H1 (cell line): ENCODE measurements at regions not wholly inside any gene's neighbourhood (a gene's known extent, or its start where the extent isn't known, plus 50 kb on each side); places are given as distances from the start of the nearest gene placed in this dataset.

ENCODE experiments used
- CTCF ChIA-PET: fragments of 300-600 bp; sonication (Branson Sonifier 250); formaldehyde crosslinking; loops from one replicate; lab custom pipeline; 2021; ENCODE audit not compliant: partially characterized antibody; lab: Charles Lee
- POLR2A ChIA-PET: fragments of 300-600 bp; sonication (Branson Sonifier 250); formaldehyde crosslinking; loops from one replicate; lab custom pipeline; 2021; ENCODE audit warnings: inconsistent platforms; ENCODE audit not compliant: partially characterized antibody; lab: Charles Lee
- DNase-seq, 2 experiments: peaks; one replicate each; pipeline versions ENCODE4 v3.0.0 to v3.0.0-alpha.2; 2010 to 2022; ENCODE audit warnings: low spot score in 2 of 2, low read depth in 1 of 2, mixed read lengths in 1 of 2
- FAIRE-seq: peaks from 2 replicates; lab custom pipeline; 2011; peaks lifted over from hg19 to GRCh38; lab: Jason Lieb, UNC
- H2AFZ ChIP-seq: 2 replicates; pipeline ENCODE4 v1.8.1; 2012; ENCODE audit warnings: low read length, inconsistent platforms
- H2AK5ac ChIP-seq: 2 replicates; pipeline ENCODE4 v1.6.1; 2013; ENCODE audit warnings: low read depth, low read length
- H2BK120ac ChIP-seq: replicated peaks from 2 replicates; pipeline ENCODE3; 2013; ENCODE audit warnings: low read depth, low read length, inconsistent platforms
- H2BK12ac ChIP-seq: 2 replicates; pipeline ENCODE4 v1.6.1; 2013; ENCODE audit warnings: low read depth, low read length
- H2BK15ac ChIP-seq: 2 replicates; pipeline ENCODE4 v1.6.1; 2013; ENCODE audit warnings: low read length
- H2BK20ac ChIP-seq: 2 replicates; pipeline ENCODE4 v1.6.1; 2013; ENCODE audit warnings: low read length
- H2BK5ac ChIP-seq: 2 replicates; pipeline ENCODE4 v1.6.1; 2013; ENCODE audit warnings: low read depth, low read length
- H3K14ac ChIP-seq: 2 replicates; pipeline ENCODE4 v1.6.1; 2013; ENCODE audit warnings: inconsistent platforms; ENCODE audit not compliant: insufficient read length
- H3K18ac ChIP-seq: 2 replicates; pipeline ENCODE4 v1.6.1; 2013; ENCODE audit warnings: low read length; ENCODE audit errors: extremely low read depth
- H3K23ac ChIP-seq: 2 replicates; pipeline ENCODE4 v1.6.1; 2013; ENCODE audit warnings: inconsistent platforms; ENCODE audit not compliant: insufficient read length
- H3K23me2 ChIP-seq: 2 replicates; pipeline ENCODE4 v1.6.1; 2013; ENCODE audit warnings: low read depth, low read length
- H3K27ac ChIP-seq: 2 replicates; pipeline ENCODE4 v1.6.1; 2011; ENCODE audit warnings: low read depth, low read length, inconsistent platforms
- H3K27me3 ChIP-seq, 4 experiments: replicated peaks in 1 of 4; 1 replicate in 1 of 4; 2 replicates in 3 of 4; pipeline versions ENCODE4 v1.6.1 to v1.8.1; 2011 to 2013; ENCODE audit warnings: low read length in 3 of 4, mild to moderate bottlenecking in 3 of 4, inconsistent platforms in 2 of 4, mixed read lengths in 2 of 4, moderate library complexity in 1 of 4; ENCODE audit not compliant: control insufficient read depth in 3 of 4, insufficient read depth in 3 of 4; ENCODE audit errors: extremely low read depth in 1 of 4
- H3K36me3 ChIP-seq, 4 experiments: 2 replicates each; pipeline versions ENCODE4 v1.6.1 to v1.8.1; 2011 to 2013; ENCODE audit warnings: mild to moderate bottlenecking in 4 of 4, low read length in 3 of 4, moderate library complexity in 2 of 4, control low read depth in 1 of 4, inconsistent platforms in 1 of 4; ENCODE audit not compliant: insufficient read depth in 4 of 4, control insufficient read depth in 2 of 4
- H3K4ac ChIP-seq: replicated peaks from 2 replicates; pipeline ENCODE3; 2013; ENCODE audit warnings: low read length, low read depth, mixed read lengths, inconsistent platforms; ENCODE audit not compliant: insufficient read length
- H3K4me1 ChIP-seq, 4 experiments: replicated peaks in 1 of 4; 1 replicate in 1 of 4; 2 replicates in 3 of 4; pipeline versions ENCODE4 v1.6.1 to v1.8.1; 2011 to 2013; ENCODE audit warnings: low read length in 3 of 4, inconsistent platforms in 2 of 4, mixed read lengths in 1 of 4; ENCODE audit not compliant: insufficient read depth in 4 of 4, control insufficient read depth in 3 of 4
- H3K4me2 ChIP-seq, 2 experiments: 2 replicates each; pipeline versions ENCODE4 v1.6.1 to v1.8.1; 2011 to 2013; ENCODE audit warnings: low read depth in 2 of 2, low read length in 2 of 2, control low read depth in 1 of 2, inconsistent platforms in 1 of 2, mild to moderate bottlenecking in 1 of 2; ENCODE audit not compliant: insufficient read depth in 1 of 2
- H3K4me3 ChIP-seq, 4 experiments: fragments of 200-600, 300-600 bp in 1 of 4; sonication (generic), shearing (Covaris generic), sonication (Bioruptor Twin) in 1 of 4; 2 replicates each; pipeline versions ENCODE4 v1.5.1 to v1.8.1; 2011 to 2016; ENCODE audit warnings: low read length in 4 of 4, low read depth in 3 of 4, control low read depth in 2 of 4, inconsistent platforms in 2 of 4, mild to moderate bottlenecking in 2 of 4, mixed read lengths in 1 of 4, moderate library complexity in 1 of 4; ENCODE audit not compliant: insufficient read depth in 2 of 4; ENCODE audit errors: extremely low read depth in 1 of 4
- H3K56ac ChIP-seq: replicated peaks from 2 replicates; pipeline ENCODE3; 2013; ENCODE audit warnings: low read depth, mild to moderate bottlenecking, mixed read lengths, low read length, inconsistent platforms; ENCODE audit not compliant: insufficient read length
- H3K79me1 ChIP-seq: 2 replicates; pipeline ENCODE4 v1.6.1; 2013; ENCODE audit warnings: low read depth, low read length, control low read depth
- H3K79me2 ChIP-seq, 2 experiments: 2 replicates each; pipeline versions ENCODE4 v1.6.1 to v1.8.1; 2012 to 2013; ENCODE audit warnings: low read length in 2 of 2, mild to moderate bottlenecking in 2 of 2, inconsistent platforms in 1 of 2; ENCODE audit not compliant: insufficient read depth in 2 of 2, control insufficient read depth in 1 of 2
- H3K9ac ChIP-seq, 4 experiments: replicated peaks in 1 of 4; 1 replicate in 1 of 4; 2 replicates in 3 of 4; pipeline versions ENCODE4 v1.6.1 to v1.8.1; 2011 to 2013; ENCODE audit warnings: low read depth in 3 of 4, low read length in 3 of 4, control low read depth in 2 of 4, mild to moderate bottlenecking in 2 of 4, moderate library complexity in 2 of 4, inconsistent platforms in 1 of 4; ENCODE audit errors: extremely low read depth in 1 of 4
- H3K9me3 ChIP-seq, 2 experiments: 2 replicates each; pipeline versions ENCODE4 v1.6.1 to v1.8.1; 2012 to 2013; ENCODE audit warnings: mild to moderate bottlenecking in 2 of 2, moderate library complexity in 2 of 2, control low read depth in 1 of 2, inconsistent platforms in 1 of 2, low read depth in 1 of 2, low read length in 1 of 2, mixed read lengths in 1 of 2; ENCODE audit not compliant: insufficient read depth in 2 of 2
- H4K20me1 ChIP-seq, 2 experiments: replicated peaks in 1 of 2; 2 replicates each; pipeline versions ENCODE3 to v1.8.1; 2011 to 2013; ENCODE audit warnings: inconsistent platforms in 2 of 2, low read length in 2 of 2, mild to moderate bottlenecking in 1 of 2; ENCODE audit not compliant: insufficient read depth in 2 of 2, control insufficient read depth in 1 of 2
- H4K5ac ChIP-seq: 2 replicates; pipeline ENCODE4 v1.6.1; 2013; ENCODE audit warnings: low read length, low read depth, mixed read lengths, inconsistent platforms; ENCODE audit not compliant: insufficient read length
- H4K8ac ChIP-seq: 2 replicates; pipeline ENCODE4 v1.8.0; 2013; ENCODE audit warnings: mild to moderate bottlenecking, moderate library complexity, low read length, inconsistent platforms; ENCODE audit not compliant: insufficient read depth; ENCODE audit errors: extremely low read depth
- H4K91ac ChIP-seq: replicated peaks from 2 replicates; pipeline ENCODE3; 2013; ENCODE audit warnings: low read length, mixed read lengths, inconsistent platforms; ENCODE audit not compliant: insufficient read length
- BACH1 ChIP-seq: IDR thresholded peaks from 2 replicates; pipeline ENCODE4 v1.6.1; 2012; ENCODE audit warnings: low read length, improper control_type of control experiment
- CHD1 ChIP-seq: IDR thresholded peaks from 2 replicates; pipeline ENCODE4 v1.6.1; 2012; ENCODE audit warnings: low read depth, low read length, improper control_type of control experiment
- SAP30 ChIP-seq: fragments of 300-600 bp; sonication (generic); IDR thresholded peaks from 2 replicates; pipeline ENCODE4 v1.7.1; 2012; ENCODE audit warnings: low read length, moderate library complexity, mild to moderate bottlenecking, inconsistent platforms; ENCODE audit not compliant: insufficient read depth, insufficient replicate concordance
- SP1 ChIP-seq: IDR thresholded peaks from 2 replicates; pipeline ENCODE4 v1.6.1; 2011; ENCODE audit warnings: low read depth, low read length
- TAF7 ChIP-seq: optimal IDR thresholded peaks from 2 replicates; pipeline ENCODE3; 2011; ENCODE audit warnings: low read depth, mild to moderate bottlenecking, inconsistent platforms, low read length, moderate library complexity, borderline replicate concordance

GRCh38 chr5:164998142-164998541 lies 1492.7 kb downstream of the MAT2B start:
- Histone ChIP-seq H2BK15ac (no peak overlapping the region), H2AK5ac (no peak overlapping the region), H3K4me2 (no peak overlapping the region), H3K27me3 (no peaks in the 10 kb centered on the region), H3K18ac (no peak overlapping the region), H3K9ac (no peak overlapping the region), H2BK12ac (no peak overlapping the region)
- POLR2A ChIA-PET = no interaction called here
- no peak for FAIRE-seq
- TF ChIP-seq SAP30 (no peak), CHD1 (no peak), BACH1 (no peak), TAF7 (no peak), SP1 (no peak)
- TF ChIP-seq, all 59 proteins: peak for 0
- H3K4me3 ChIP-seq = no peak overlapping the region
- no peaks in the 10 kb centered on the region for H3K79me2 ChIP-seq
- H2AFZ ChIP-seq = no peak overlapping the region
- no peak overlapping the region for H2BK5ac ChIP-seq
- no peak overlapping the region for H3K4ac ChIP-seq
- no peak overlapping the region for H2BK20ac ChIP-seq
- CTCF ChIA-PET = interaction anchor here (0.8 to 1.2 kb wide), 2 partner anchors 11 to 38 kb away, joined by 3 read pairs; no protein-coding TSS in a partner anchor
- H4K20me1 ChIP-seq = no peaks in the 10 kb centered on the region
- DNase-seq = no peak
- H3K9me3 ChIP-seq = no peaks in the 10 kb centered on the region
- no peak overlapping the region for H4K5ac ChIP-seq
- H4K8ac ChIP-seq = no peak overlapping the region
- no peak overlapping the region for H3K27ac ChIP-seq
- H2BK120ac ChIP-seq = no peak overlapping the region
- H3K14ac ChIP-seq = no peak overlapping the region
- no peaks in the 10 kb centered on the region for H3K4me1 ChIP-seq
- no peak overlapping the region for H3K23ac ChIP-seq
- H3K56ac ChIP-seq = no peak overlapping the region
- H3K23me2 ChIP-seq = no peaks in the 10 kb centered on the region
- H3K79me1 ChIP-seq = no peaks in the 10 kb centered on the region
- H3K36me3 ChIP-seq = no peaks in the 10 kb centered on the region
- H4K91ac ChIP-seq = no peak overlapping the region
